ENCODE measurements at regions not wholly inside any gene's neighbourhood (a gene's known extent, or its start where the extent isn't known, plus 50 kb on each side); places are given as distances from the start of the nearest gene placed in this dataset.

DNA sequence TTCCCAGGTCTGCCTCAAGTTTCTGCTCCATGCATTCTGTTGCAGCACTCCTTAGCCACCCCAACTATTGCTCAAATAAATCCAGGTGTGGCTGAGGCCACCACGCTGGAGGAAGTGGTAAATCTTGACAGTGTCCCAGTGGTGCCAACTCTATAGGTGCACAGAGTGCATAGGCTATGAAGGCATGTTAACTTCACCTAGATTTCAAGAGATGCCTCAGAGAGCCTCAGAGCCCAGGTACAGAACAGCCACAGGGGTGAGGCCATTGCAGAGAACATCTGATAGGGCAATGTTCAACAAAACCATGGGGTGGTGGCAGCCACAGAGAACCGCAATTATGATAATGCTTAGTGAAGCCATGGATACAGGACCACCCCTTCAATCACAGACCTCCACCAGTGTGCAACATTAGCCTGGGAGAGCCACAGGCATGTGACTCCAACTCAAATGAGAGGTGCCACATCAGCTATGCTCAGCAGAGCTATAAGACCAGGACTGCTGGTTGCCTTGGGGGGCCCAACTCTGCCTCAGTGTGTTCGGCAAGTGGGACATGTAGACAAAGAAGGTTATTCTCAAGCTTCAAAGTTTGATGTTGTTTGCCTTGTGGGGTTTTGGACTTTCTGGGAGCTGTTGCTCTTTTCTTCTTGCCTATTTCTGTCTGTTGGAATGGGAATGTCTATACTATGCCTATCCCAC, 468.7 kb downstream of the ANKRD50 start:
- 60 to 94% (median 73%) methylated on average over 3 of the region's 3 CpGs for WGBS, 5 donors
- TF ChIP-seq POLR2A (IDR thresholded peaks at IDR 0.05), result no peak
- TF ChIP-seq, protein P1, sequence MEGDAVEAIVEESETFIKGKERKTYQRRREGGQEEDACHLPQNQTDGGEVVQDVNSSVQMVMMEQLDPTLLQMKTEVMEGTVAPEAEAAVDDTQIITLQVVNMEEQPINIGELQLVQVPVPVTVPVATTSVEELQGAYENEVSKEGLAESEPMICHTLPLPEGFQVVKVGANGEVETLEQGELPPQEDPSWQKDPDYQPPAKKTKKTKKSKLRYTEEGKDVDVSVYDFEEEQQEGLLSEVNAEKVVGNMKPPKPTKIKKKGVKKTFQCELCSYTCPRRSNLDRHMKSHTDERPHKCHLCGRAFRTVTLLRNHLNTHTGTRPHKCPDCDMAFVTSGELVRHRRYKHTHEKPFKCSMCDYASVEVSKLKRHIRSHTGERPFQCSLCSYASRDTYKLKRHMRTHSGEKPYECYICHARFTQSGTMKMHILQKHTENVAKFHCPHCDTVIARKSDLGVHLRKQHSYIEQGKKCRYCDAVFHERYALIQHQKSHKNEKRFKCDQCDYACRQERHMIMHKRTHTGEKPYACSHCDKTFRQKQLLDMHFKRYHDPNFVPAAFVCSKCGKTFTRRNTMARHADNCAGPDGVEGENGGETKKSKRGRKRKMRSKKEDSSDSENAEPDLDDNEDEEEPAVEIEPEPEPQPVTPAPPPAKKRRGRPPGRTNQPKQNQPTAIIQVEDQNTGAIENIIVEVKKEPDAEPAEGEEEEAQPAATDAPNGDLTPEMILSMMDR (IDR thresholded peaks at IDR 0.05 in 8 of 11, conservative IDR thresholded peaks at IDR 0.05 in 3 of 11), result no peak
- Histone ChIP-seq H3K4me1 (no peaks in the 10 kb centered on the region), H3K4me3 (no peak overlapping the region), H3K27ac (no peak overlapping the region), H3K27me3 (replicated peaks in 1 of 7) (no peaks in the 10 kb centered on the region), H3K36me3 (no peaks in the 10 kb centered on the region), H3K9me3 (peaks cover 0 to 22% (median 8%) of the 10 kb centered on the region in 8 donors)
- DNase-seq, result peak; percentile 54
- intact Hi-C loops (cut with DNase I; ENCODE audit: low total_unique reads), result no loop called here

DNA sequence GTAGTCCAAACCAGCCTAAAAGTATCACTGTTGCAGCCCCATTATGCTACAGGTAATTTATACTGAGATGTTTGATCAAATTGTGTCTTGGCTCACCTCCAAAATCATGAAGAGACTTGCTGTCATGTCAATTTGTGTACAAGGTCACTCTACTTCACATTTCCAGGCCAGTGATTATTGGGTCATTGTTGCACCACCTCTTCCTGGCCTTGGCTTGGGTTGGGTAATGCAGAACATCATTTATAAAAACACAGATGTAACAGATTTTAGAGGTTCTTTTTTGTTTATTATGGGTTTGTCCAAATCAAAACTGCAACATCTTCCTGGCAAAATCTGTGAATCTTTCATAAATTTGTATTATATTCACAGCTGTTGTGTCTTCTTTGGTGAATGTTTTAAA, 459.5 kb downstream of the ANKRD50 start:
- H3K4me1 ChIP-seq, result no peaks in the 10 kb centered on the region
- no peak for DNase-seq
- peak overlapping the region in 4 of 8 donors; percentile 3 to 57 (median 46) for H3K27ac ChIP-seq
- intact Hi-C loops (cut with DNase I; ENCODE audit: low total_unique reads), result no loop called here
- no peaks in the 10 kb centered on the region for H3K27me3 ChIP-seq (replicated peaks in 1 of 7)
- no peaks in the 10 kb centered on the region for H3K36me3 ChIP-seq
- TF ChIP-seq POLR2A (IDR thresholded peaks at IDR 0.05) (no peak), POLR2AphosphoS5 (IDR thresholded peaks at IDR 0.05) (peak in 1 of 3 donors; percentile 23)
- H3K9me3 ChIP-seq, result no peaks in the 10 kb centered on the region
- H3K4me3 ChIP-seq, result no peak overlapping the region

DNA sequence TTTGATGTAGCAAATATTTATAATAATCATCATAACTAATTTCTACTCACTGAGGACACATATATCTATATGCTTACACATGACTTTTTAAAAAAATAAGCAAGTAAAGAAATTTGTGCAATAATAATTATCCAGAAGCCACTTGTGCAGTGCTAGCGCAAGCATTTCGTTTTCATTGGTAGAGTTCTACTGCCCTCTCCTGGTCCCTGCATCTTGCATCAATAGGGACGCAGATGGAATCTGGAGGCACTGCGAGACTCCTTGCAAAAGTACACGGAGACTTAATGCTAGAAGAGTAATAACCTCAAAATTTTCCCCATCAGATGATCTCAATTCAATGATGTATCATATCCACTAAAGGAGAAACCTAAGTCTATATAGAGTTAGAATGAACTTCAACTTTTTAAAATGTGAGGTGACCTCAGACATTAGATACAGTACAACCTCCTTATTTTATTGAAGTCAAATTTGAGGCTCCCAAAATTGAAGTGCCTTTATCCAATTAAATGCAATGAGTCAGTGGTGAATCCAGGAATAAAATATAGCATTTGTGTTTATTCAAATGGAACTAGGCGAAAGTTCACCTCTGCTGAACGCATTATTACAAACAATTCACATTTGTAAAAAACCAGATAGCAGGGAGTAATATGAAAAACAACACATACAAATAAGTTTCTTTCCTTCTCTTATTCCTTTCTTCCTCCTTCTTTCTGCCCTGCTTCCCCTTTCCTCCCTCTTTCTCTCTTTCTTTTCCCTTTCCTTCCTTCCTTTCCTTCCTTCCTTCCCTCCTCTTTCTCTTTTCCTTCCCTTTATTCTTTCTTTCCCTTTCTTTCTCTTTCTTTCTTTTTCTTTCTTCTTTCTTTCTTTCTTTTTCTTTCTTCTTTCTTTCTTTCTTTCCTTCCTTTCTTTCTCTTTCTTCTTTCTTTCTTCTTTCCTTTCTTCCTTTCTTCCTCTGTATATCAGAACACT, 450.0 kb downstream of the ANKRD50 start:
- H3K4me3 ChIP-seq, result no peak overlapping the region
- TF ChIP-seq, protein P1 (IDR thresholded peaks at IDR 0.05 in 8 of 11, conservative IDR thresholded peaks at IDR 0.05 in 3 of 11), result peak; percentile 20 to 79 (median 67)
- TF ChIP-seq POLR2A (IDR thresholded peaks at IDR 0.05) (no peak), POLR2AphosphoS5 (IDR thresholded peaks at IDR 0.05) (no peak)
- no peaks in the 10 kb centered on the region for H3K9me3 ChIP-seq
- H3K36me3 ChIP-seq, result no peaks in the 10 kb centered on the region
- DNase-seq, result no peak
- WGBS, 5 donors, result 25 to 33% (median 29%) methylated on average over 7 of the region's 7 CpGs
- H3K4me1 ChIP-seq, result peaks cover 0 to 6% (median 0%) of the 10 kb centered on the region in 6 donors
- intact Hi-C loops (cut with DNase I; ENCODE audit: low total_unique reads), result loop anchor here (5.0 kb wide), 1 partner anchor 1160 kb away; no protein-coding TSS in a partner anchor
- no peaks in the 10 kb centered on the region for H3K27me3 ChIP-seq (replicated peaks in 1 of 7)
- no peak overlapping the region for H3K27ac ChIP-seq

DNA sequence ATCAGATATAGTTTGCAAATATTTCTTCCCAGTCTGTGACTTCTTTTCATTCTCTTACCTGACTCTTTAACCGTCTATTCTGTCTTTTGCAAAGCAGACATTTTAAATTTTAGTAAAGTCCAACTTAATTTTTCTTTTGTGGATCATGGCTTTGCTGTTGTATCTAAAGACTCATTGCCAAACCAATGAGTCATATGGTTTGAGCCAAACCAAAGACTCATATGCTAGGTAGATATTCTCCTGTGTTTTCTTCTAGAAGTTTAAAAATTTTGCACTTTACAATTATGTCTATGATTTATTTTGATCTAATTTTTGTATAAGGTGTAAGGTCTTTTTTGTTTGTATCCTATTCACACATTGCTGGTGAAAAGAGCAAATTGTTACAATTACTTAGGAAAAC, 446.8 kb downstream of the ANKRD50 start:
- H3K4me1 ChIP-seq, result peaks cover 0 to 6% (median 0%) of the 10 kb centered on the region in 6 donors
- H3K4me3 ChIP-seq, result no peak overlapping the region
- no peak for DNase-seq
- no peaks in the 10 kb centered on the region for H3K27me3 ChIP-seq (replicated peaks in 1 of 7)
- WGBS, 5 donors, result 87 to 97% (median 90%) methylated on average over 1 of the region's 1 CpG
- H3K27ac ChIP-seq, result no peak overlapping the region
- peaks cover 0 to 11% (median 5%) of the 10 kb centered on the region in 8 donors for H3K9me3 ChIP-seq
- TF ChIP-seq POLR2AphosphoS5 (IDR thresholded peaks at IDR 0.05) (no peak), POLR2A (IDR thresholded peaks at IDR 0.05) (no peak)
- TF ChIP-seq, protein P1 (IDR thresholded peaks at IDR 0.05 in 8 of 11, conservative IDR thresholded peaks at IDR 0.05 in 3 of 11), result no peak
- H3K36me3 ChIP-seq, result no peaks in the 10 kb centered on the region
- intact Hi-C loops (cut with DNase I; ENCODE audit: low total_unique reads), result no loop called here
